GM12891 (cell line): ENCODE measurements at regions not wholly inside any gene's neighbourhood (a gene's known extent, or its start where the extent isn't known, plus 50 kb on each side); places are given as distances from the start of the nearest gene placed in this dataset.

ENCODE experiments used
- POLR2A ChIP-seq: IDR thresholded peaks from 2 replicates; pipeline ENCODE4 v1.6.1; 2011; ENCODE audit warnings: low read depth, low read length, control low read depth
- POLR2AphosphoS5 ChIP-seq: IDR thresholded peaks from 2 replicates; pipeline ENCODE4 v1.6.1; 2011; ENCODE audit warnings: low read depth, low read length, control low read depth
- POU2F2 ChIP-seq: IDR thresholded peaks from 2 replicates; pipeline ENCODE4 v1.6.1; 2011; ENCODE audit warnings: low read depth, mild to moderate bottlenecking, control low read depth, low read length, moderate library complexity
- SPI1 ChIP-seq: IDR thresholded peaks from 2 replicates; pipeline ENCODE4 v1.6.1; 2011; ENCODE audit warnings: low read depth, low read length, control low read depth

DNA sequence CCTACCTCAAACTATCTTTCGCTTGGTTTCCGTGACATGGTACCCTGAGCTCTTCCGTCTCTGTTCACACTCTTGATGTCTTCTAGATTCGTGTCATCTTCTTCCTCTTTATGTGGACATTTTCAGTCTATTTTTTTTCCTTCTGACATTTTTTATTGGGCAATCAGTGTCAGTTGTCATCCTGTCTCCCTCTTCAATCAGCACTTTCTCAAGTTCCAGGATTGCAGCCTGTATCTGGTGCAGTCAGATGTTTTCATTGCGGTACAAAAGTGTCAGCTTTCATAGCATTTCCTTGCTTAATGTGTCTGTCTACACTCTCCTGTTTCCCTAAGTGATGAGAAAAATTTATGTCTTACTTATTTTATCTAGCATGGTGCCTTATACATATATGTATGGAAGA, 51.1 kb upstream of the ETV1 start:
- TF ChIP-seq POLR2A (no peak), POU2F2 (no peak), SPI1 (no peak), POLR2AphosphoS5 (no peak)
